ENCODE measurements at regions not wholly inside any gene's neighbourhood (a gene's known extent, or its start where the extent isn't known, plus 50 kb on each side); places are given as distances from the start of the nearest gene placed in this dataset.

- no peak for ATAC-seq
- TF ChIP-seq ZNF8 (CRISPR knock-in tag; IDR thresholded peaks at IDR 0.05) = no peak
- TF ChIP-seq CREB5 (CRISPR knock-in tag; IDR thresholded peaks at IDR 0.05; ENCODE audit: low read depth) = no peak
- no peak for TF ChIP-seq ZFP3 (CRISPR knock-in tag; IDR thresholded peaks at IDR 0.05)
- no peak for TF ChIP-seq TSHZ2 (CRISPR knock-in tag; IDR thresholded peaks at IDR 0.05)
- no peak for TF ChIP-seq RARB (CRISPR knock-in tag; IDR thresholded peaks at IDR 0.05)
- TF ChIP-seq ARNTL (CRISPR knock-in tag; IDR thresholded peaks at IDR 0.05; ENCODE audit: borderline replicate concordance, low read depth) = no peak
- no peak for TF ChIP-seq CSDC2 (CRISPR knock-in tag; IDR thresholded peaks at IDR 0.05)
- no peak for TF ChIP-seq OSR1 (CRISPR knock-in tag; IDR thresholded peaks at IDR 0.05)
- no peak for TF ChIP-seq PPARA (CRISPR knock-in tag; IDR thresholded peaks at IDR 0.05; ENCODE audit: borderline replicate concordance)
- TF ChIP-seq BACH2 (CRISPR knock-in tag; IDR thresholded peaks at IDR 0.05; ENCODE audit: borderline replicate concordance) = no peak
- TF ChIP-seq SNAI2 (CRISPR knock-in tag; IDR thresholded peaks at IDR 0.05) = no peak
- no peak for TF ChIP-seq ZC3H10 (CRISPR knock-in tag; IDR thresholded peaks at IDR 0.05)
- no peak for TF ChIP-seq ZNF70 (CRISPR knock-in tag; IDR thresholded peaks at IDR 0.05)
Observed at GRCh38 chr3:84573962-84574361, 384.8 kb upstream of the CADM2 start.

- ATAC-seq = no peak
- TF ChIP-seq ZFP3 (CRISPR knock-in tag; IDR thresholded peaks at IDR 0.05) (no peak), ESRRG (CRISPR knock-in tag; IDR thresholded peaks at IDR 0.05) (no peak), BACH2 (CRISPR knock-in tag; IDR thresholded peaks at IDR 0.05; ENCODE audit: borderline replicate concordance) (no peak), POU6F1 (CRISPR knock-in tag; IDR thresholded peaks at IDR 0.05; ENCODE audit: borderline replicate concordance, low read depth) (no peak), TCF4 (CRISPR knock-in tag; IDR thresholded peaks at IDR 0.05; ENCODE audit: borderline replicate concordance) (no peak)
Observed at GRCh38 chr3:84586427-84586826, 372.4 kb upstream of the CADM2 start.

- no peak for ATAC-seq
- TF ChIP-seq ZC3H10 (CRISPR knock-in tag; IDR thresholded peaks at IDR 0.05) (no peak), ZNF565 (CRISPR knock-in tag; conservative IDR thresholded peaks at IDR 0.05; ENCODE audit: low read depth) (no peak), TOX (CRISPR knock-in tag; IDR thresholded peaks at IDR 0.05; ENCODE audit: borderline replicate concordance) (no peak)
Observed at GRCh38 chr3:84600703-84601225, 358.0 kb upstream of the CADM2 start.

- no peak for ATAC-seq
- no peak for TF ChIP-seq ESRRG (CRISPR knock-in tag; IDR thresholded peaks at IDR 0.05)
- TF ChIP-seq BACH2 (CRISPR knock-in tag; IDR thresholded peaks at IDR 0.05; ENCODE audit: borderline replicate concordance) = no peak
- no peak for TF ChIP-seq CREB5 (CRISPR knock-in tag; IDR thresholded peaks at IDR 0.05; ENCODE audit: low read depth)
- TF ChIP-seq ZC3H10 (CRISPR knock-in tag; IDR thresholded peaks at IDR 0.05) = no peak
- TF ChIP-seq POU6F1 (CRISPR knock-in tag; IDR thresholded peaks at IDR 0.05; ENCODE audit: borderline replicate concordance, low read depth) = no peak
- TF ChIP-seq TSHZ2 (CRISPR knock-in tag; IDR thresholded peaks at IDR 0.05) = no peak
Observed at GRCh38 chr3:84601303-84601702, 357.5 kb upstream of the CADM2 start.
